Bronchial epithelial cell (primary cell): ENCODE measurements at regions not wholly inside any gene's neighbourhood (a gene's known extent, or its start where the extent isn't known, plus 50 kb on each side); places are given as distances from the start of the nearest gene placed in this dataset.
"Not testable (repeated sequence)": the region's sequence is repeated elsewhere in the genome, so short reads cannot be mapped to it uniquely, and the experiment has no call there.

Experiments
- DNase-seq: peaks from one replicate; pipeline ENCODE4 v3.0.0-alpha.2; 2010; ENCODE audit warnings: low read depth
- FAIRE-seq: peaks from 2 replicates; lab custom pipeline; 2011; peaks lifted over from hg19 to GRCh38; lab: Jason Lieb, UNC
- H3K27me3 ChIP-seq: 2 replicates; pipeline ENCODE4 v1.5.1; 2011; ENCODE audit warnings: low read length; ENCODE audit not compliant: control insufficient read depth, insufficient read depth
- H3K36me3 ChIP-seq: 2 replicates; pipeline ENCODE4 v1.5.1; 2011; ENCODE audit warnings: low read length; ENCODE audit not compliant: control insufficient read depth, insufficient read depth
- H3K4me3 ChIP-seq: 2 replicates; pipeline ENCODE4 v1.5.1; 2011; ENCODE audit warnings: mild to moderate bottlenecking, low read depth, low read length, control low read depth
- TF ChIP-seq, protein P1 (sequence below): IDR thresholded peaks from 2 replicates; pipeline ENCODE4 v1.5.1; 2011; ENCODE audit warnings: mild to moderate bottlenecking, moderate library complexity, low read length, control low read depth, inconsistent platforms; ENCODE audit not compliant: insufficient read depth, severe bottlenecking

DNA sequence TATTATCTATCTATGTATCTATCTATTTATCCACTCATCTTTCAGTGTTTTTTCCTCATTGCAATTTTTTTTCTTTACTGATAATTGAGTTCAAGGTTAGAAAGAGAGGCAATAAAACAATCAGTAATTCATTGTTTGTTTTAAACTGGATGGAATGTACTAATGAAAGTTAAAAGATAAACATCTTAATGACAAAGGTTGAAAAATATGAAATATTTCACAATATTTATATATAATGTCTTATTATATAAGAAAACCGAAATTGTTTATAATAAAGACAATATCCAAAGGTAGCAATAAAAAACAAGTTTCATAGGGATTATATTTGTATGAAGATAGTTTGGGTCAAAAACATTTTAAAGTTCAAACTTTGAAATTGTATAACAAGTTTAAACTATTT, 1015.5 kb upstream of the MIR17HG start:
- no peak for FAIRE-seq
- H3K36me3 ChIP-seq: no peaks in the 10 kb centered on the region
- no peak for DNase-seq
- TF ChIP-seq, protein P1, sequence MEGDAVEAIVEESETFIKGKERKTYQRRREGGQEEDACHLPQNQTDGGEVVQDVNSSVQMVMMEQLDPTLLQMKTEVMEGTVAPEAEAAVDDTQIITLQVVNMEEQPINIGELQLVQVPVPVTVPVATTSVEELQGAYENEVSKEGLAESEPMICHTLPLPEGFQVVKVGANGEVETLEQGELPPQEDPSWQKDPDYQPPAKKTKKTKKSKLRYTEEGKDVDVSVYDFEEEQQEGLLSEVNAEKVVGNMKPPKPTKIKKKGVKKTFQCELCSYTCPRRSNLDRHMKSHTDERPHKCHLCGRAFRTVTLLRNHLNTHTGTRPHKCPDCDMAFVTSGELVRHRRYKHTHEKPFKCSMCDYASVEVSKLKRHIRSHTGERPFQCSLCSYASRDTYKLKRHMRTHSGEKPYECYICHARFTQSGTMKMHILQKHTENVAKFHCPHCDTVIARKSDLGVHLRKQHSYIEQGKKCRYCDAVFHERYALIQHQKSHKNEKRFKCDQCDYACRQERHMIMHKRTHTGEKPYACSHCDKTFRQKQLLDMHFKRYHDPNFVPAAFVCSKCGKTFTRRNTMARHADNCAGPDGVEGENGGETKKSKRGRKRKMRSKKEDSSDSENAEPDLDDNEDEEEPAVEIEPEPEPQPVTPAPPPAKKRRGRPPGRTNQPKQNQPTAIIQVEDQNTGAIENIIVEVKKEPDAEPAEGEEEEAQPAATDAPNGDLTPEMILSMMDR: no peak
- H3K4me3 ChIP-seq: no peak overlapping the region
- H3K27me3 ChIP-seq: no peaks in the 10 kb centered on the region

DNA sequence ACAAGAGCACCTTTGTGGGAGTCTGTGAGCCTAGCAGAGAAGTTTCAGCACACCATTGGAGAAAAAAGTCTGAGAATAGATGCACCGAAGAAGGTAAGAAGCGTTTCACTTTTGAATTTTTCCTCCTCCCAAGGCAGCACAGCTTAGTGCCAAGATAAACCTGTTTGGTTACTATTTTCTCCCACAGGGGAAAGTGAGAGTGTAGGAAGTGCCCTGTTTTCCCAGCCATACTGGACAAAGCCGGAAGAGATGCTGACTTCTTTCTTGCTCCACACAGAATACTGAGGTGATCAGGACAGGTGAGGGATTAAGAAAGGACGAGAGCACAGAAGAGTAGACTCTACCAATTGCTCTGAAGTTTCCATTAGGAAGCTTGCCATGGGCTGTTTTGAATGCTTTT, 1011.0 kb upstream of the MIR17HG start:
- DNase-seq: peak; percentile 40
- H3K4me3 ChIP-seq: no peak overlapping the region
- peak; percentile 79 for FAIRE-seq
- H3K36me3 ChIP-seq: no peaks in the 10 kb centered on the region
- no peaks in the 10 kb centered on the region for H3K27me3 ChIP-seq
- TF ChIP-seq, protein P1: no peak

DNA sequence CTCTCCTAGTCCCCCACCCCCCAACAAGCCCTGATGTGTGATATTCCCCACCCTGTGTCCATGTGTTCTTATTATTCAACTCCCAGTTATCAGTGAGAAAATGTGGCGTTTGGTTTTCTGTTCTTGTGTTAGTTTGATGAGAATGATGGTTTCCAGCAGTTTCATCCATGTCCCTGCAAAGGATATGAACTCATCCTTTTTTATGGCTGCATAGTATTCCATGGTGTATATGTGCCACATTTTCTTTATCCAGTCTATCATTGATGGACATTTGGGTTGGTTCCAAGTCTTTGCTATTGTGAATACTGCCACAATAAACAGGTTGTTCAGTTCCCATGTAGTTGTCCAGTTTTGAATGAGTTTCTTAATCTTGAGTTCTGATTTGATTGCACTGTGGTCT, 1006.1 kb upstream of the MIR17HG start:
- not testable (repeated sequence) for H3K27me3 ChIP-seq, H3K4me3 ChIP-seq, DNase-seq, FAIRE-seq, H3K36me3 ChIP-seq

DNA sequence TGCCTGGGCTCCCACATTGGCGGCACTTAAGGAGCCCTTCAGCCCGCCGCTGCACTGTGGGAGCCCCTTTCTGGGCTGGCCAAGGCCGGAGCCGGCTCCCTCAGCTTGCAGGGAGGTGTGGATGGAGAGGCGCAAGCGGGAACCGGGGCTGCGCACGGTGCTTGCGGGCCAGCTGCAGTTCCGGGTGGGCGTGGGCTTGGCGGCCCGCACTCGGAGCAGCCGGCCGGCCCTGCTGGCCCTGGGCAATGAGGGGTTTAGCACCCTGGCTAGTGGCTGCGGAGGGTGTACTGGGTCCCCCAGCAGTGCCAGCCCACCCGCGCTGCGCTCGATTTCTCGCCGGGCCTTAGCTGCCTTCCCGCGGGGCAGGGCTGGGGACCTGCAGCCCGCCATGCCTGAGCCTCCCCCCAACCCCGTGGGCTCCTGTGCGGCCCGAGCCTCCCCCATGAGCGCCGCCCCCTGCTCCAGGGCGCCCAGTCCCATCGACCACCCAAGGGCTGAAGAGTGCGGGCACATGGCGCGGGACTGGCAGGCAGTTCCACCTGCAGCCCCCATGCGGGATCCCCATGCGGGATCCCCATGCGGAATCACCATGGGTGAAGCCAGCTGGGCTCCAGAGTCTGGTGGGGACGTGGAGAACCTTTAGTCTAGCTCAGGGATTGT, 998.9 kb upstream of the MIR17HG start:
- not testable (repeated sequence) for H3K36me3 ChIP-seq, DNase-seq, FAIRE-seq, H3K27me3 ChIP-seq, H3K4me3 ChIP-seq

DNA sequence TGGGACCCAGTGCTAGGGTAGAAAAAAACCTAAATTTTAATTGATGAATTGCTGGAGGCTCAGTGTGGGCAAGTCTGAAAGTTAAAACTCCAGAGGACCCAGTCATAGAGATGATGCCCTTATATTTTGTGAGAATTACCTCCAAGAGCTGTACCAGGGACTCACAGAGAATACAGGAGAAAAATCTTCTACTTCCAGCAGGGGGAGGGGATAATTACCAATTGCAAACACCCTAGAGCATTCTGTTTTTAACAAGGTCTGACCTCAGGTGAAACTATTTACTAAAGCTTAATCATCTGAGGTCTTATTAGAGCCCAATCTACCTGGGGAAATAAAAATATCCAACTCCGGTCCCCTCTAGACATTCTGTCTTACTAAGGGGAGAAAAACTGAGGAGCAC, 994.7 kb upstream of the MIR17HG start:
- DNase-seq (no peak), FAIRE-seq (no peak)
- TF ChIP-seq, protein P1: no peak
- Histone ChIP-seq H3K27me3 (no peaks in the 10 kb centered on the region), H3K4me3 (no peak overlapping the region), H3K36me3 (no peaks in the 10 kb centered on the region)

DNA sequence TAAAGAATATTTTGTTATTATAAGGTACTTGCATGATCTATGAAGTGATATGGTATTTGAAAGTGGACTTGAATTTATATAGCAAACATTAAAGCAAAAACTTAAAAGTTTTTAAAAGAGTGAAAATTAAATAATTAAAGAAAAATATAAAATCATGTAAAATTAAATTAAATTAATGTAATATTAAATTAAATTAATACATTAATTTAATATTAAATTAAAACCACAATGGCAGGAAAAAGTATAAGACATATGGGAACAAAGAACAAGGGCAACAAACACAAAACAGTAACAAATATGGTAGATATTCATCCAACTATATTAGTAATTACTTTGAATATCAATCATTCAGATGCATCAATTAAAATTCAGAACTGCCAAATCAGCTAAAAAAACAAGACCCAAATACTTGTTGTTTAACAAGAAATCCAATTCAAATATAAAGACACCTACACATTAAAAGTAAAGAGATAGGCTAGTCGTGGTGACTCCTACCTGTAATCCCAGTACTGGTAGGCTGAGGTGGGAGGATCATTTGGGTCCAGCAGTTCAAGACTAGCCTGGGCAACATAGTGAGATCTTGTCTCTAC, 992.2 kb upstream of the MIR17HG start:
- FAIRE-seq (no peak), DNase-seq (no peak)
- Histone ChIP-seq H3K27me3 (no peaks in the 10 kb centered on the region), H3K36me3 (no peaks in the 10 kb centered on the region), H3K4me3 (no peak overlapping the region)
- TF ChIP-seq, protein P1: no peak

DNA sequence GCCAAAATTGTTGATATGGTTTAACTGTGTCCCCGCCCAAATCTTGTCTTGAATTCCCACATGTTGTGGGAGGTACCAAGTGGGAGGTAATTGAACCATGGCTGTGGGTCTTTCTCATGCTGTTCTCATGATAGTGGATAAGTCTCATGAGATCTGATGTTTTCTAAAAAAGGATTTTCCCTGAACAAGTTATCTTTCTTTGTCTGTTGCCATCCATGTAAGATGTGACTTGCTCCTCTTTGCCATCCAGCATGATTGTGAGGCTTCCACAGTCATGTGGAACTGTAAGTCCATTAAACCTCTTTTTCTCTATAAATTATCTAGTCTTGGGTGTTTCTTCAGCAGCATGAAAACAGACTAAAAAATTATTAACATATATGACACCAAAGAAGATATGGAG, 986.7 kb upstream of the MIR17HG start:
- FAIRE-seq (no peak), DNase-seq (no peak)
- no peaks in the 10 kb centered on the region for H3K36me3 ChIP-seq
- TF ChIP-seq, protein P1: no peak
- H3K4me3 ChIP-seq: no peak overlapping the region
- H3K27me3 ChIP-seq: no peaks in the 10 kb centered on the region
